ENCODE measurements at regions not wholly inside any gene's neighbourhood (a gene's known extent, or its start where the extent isn't known, plus 50 kb on each side); places are given as distances from the start of the nearest gene placed in this dataset.

DNA sequence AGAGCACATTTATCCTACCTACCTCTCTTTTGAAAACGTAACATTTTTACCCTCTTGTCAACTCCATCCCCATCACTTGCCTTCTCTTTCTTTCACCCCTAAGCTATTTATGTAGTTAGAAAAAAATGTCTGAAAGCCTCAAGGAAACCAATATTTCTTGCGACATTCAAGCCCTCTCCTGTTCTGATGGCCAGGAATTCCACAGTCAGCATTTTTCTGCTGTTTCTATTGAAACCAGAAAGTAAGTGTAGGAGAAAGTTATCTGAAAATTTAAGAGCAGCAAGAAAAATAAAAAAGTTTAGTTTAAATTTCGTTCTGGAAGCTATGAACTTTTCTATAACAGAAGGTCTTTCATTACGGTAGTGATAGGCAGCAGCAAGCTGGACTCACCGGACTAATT, 247.6 kb upstream of the PBX1 start:
- no peak for DNase-seq (ENCODE audit: extremely low spot score)
- Histone ChIP-seq H3K4me3 (no peak overlapping the region), H3K27ac (replicated peaks in 1 of 4) (no peak overlapping the region), H3K27me3 (no peaks in the 10 kb centered on the region), H3K9me3 (no peaks in the 10 kb centered on the region), H3K4me1 (peaks cover 0 to 31% (median 24%) of the 10 kb centered on the region in 4 donors), H3K36me3 (no peaks in the 10 kb centered on the region)
- intact Hi-C loops (cut with DNase I) = no loop called here
- TF ChIP-seq, protein P1, sequence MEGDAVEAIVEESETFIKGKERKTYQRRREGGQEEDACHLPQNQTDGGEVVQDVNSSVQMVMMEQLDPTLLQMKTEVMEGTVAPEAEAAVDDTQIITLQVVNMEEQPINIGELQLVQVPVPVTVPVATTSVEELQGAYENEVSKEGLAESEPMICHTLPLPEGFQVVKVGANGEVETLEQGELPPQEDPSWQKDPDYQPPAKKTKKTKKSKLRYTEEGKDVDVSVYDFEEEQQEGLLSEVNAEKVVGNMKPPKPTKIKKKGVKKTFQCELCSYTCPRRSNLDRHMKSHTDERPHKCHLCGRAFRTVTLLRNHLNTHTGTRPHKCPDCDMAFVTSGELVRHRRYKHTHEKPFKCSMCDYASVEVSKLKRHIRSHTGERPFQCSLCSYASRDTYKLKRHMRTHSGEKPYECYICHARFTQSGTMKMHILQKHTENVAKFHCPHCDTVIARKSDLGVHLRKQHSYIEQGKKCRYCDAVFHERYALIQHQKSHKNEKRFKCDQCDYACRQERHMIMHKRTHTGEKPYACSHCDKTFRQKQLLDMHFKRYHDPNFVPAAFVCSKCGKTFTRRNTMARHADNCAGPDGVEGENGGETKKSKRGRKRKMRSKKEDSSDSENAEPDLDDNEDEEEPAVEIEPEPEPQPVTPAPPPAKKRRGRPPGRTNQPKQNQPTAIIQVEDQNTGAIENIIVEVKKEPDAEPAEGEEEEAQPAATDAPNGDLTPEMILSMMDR (IDR thresholded peaks at IDR 0.05) = no peak
- TF ChIP-seq EP300 (IDR thresholded peaks at IDR 0.05) = no peak
- no peak for TF ChIP-seq POLR2AphosphoS5 (IDR thresholded peaks at IDR 0.05)
- TF ChIP-seq POLR2A (IDR thresholded peaks at IDR 0.05; ENCODE audit: low read depth) = no peak
- 63% methylated on average over 5 of the region's 5 CpGs for WGBS

DNA sequence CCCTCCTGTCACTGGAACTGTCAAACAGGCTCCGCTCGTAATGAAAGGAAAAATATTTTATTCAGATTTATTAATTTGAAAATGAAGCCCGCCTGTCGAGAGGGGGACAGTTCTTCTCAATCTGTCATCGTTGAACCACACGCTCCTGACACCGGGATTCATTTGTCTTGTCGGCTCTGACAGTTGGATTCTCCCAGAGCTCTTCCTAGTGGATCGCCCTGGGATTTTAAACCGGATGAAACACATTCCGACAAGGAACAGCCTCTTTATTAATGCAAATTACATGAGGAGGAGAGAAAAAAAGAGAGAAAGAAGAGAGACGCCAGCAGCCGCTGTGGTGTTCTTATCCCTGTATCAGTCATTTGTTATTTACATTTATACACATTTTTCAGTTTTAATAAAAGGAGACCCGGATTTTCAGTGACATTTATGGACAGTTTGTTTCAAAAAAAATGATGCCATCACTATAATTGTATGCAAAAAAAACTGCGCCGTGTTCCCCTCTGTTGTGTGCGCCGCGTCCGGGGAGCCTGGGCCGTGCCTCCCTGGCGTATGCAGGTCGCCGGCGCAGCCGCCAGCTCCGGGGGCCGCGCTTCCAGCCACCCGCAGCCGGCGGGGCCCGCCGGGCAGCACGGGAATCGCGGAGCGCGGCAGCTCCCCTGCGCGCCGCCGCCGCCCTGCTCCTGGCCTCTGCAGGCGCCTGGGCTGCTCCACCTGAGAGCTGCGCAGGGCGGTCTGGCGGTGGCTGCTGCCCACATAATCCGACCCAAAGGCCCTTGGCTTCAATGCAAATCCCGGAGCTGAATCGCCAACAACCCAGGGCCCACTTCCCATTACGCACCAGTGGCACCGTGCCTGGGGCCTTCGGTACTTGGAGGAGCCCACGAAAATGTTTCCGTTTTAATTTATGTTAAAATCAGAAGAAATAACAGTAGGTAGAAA, 237.9 kb upstream of the PBX1 start:
- no peak for DNase-seq (ENCODE audit: extremely low spot score)
- intact Hi-C loops (cut with DNase I) = loop anchor here (10.0 kb wide), 1 partner anchor 294 kb away; no protein-coding TSS in a partner anchor
- Histone ChIP-seq H3K27me3 (no peaks in the 10 kb centered on the region), H3K4me3 (peak overlapping the region; percentile 46 to 64 (median 58)), H3K4me1 (peaks cover 0 to 21% (median 13%) of the 10 kb centered on the region in 4 donors), H3K36me3 (no peaks in the 10 kb centered on the region), H3K27ac (replicated peaks in 1 of 4) (peak overlapping the region; percentile 68 to 78 (median 74)), H3K9me3 (no peaks in the 10 kb centered on the region)
- WGBS = 5% methylated on average over 34 of the region's 56 CpGs
- TF ChIP-seq, protein P1 (IDR thresholded peaks at IDR 0.05) = no peak
- TF ChIP-seq EP300 (IDR thresholded peaks at IDR 0.05) (no peak), POLR2A (IDR thresholded peaks at IDR 0.05; ENCODE audit: low read depth) (no peak), POLR2AphosphoS5 (IDR thresholded peaks at IDR 0.05) (no peak)

DNA sequence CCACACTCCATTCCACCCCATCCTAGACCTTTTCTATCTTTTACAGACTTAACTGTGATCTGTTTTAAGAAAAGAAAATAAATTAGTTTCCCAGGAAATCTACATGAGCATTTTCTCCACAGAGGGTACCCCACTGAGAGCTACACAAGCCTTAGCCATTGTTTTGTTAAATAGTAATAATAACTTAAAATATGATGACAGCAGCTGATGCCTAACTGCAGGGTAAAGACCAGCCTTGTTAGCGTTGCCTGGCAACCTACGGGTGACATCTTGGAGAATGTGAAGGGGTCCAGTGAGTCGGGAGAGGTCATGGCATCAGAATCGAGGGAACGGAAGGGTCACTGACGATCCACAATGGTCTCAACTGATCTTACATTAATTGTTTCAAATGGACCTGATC, 233.2 kb upstream of the PBX1 start:
- H3K4me1 ChIP-seq = peaks cover 0 to 15% (median 9%) of the 10 kb centered on the region in 4 donors
- WGBS = 87% methylated on average over 6 of the region's 6 CpGs
- intact Hi-C loops (cut with DNase I) = loop anchor here (10.0 kb wide), 1 partner anchor 289 kb away; no protein-coding TSS in a partner anchor
- no peak overlapping the region for H3K27ac ChIP-seq (replicated peaks in 1 of 4)
- DNase-seq (ENCODE audit: extremely low spot score) = no peak
- H3K27me3 ChIP-seq = no peaks in the 10 kb centered on the region
- no peaks in the 10 kb centered on the region for H3K9me3 ChIP-seq
- H3K36me3 ChIP-seq = no peaks in the 10 kb centered on the region
- TF ChIP-seq, protein P1 (IDR thresholded peaks at IDR 0.05) = no peak
- TF ChIP-seq POLR2AphosphoS5 (IDR thresholded peaks at IDR 0.05) (no peak), POLR2A (IDR thresholded peaks at IDR 0.05; ENCODE audit: low read depth) (no peak), EP300 (IDR thresholded peaks at IDR 0.05) (no peak)
- H3K4me3 ChIP-seq = no peak overlapping the region

DNA sequence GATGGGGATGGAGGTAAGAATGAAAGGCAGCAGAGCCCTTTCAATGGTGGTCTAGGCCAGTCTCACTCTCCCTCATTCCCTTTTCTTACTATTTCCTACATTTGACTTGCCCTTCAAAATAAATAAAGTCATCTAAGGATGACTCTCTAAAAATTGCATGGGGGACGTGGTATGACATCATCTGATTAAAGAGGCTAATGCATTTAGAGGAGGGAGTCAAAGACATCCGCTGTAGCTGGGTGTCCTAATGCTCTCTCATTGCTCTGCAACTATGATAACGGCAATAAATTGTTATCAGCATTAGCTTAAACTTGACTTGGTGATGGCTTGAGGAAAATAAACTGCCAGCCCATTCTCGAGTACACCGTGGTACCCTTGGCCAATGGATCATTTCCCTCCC, 225.6 kb upstream of the PBX1 start:
- H3K9me3 ChIP-seq = no peaks in the 10 kb centered on the region
- H3K4me1 ChIP-seq = peaks cover 0 to 16% (median 7%) of the 10 kb centered on the region in 4 donors
- no peaks in the 10 kb centered on the region for H3K36me3 ChIP-seq
- intact Hi-C loops (cut with DNase I) = no loop called here
- no peak for TF ChIP-seq EP300 (IDR thresholded peaks at IDR 0.05)
- TF ChIP-seq, protein P1 (IDR thresholded peaks at IDR 0.05) = no peak
- H3K4me3 ChIP-seq = no peak overlapping the region
- no peak overlapping the region for H3K27ac ChIP-seq (replicated peaks in 1 of 4)
- WGBS = 85% methylated on average over 5 of the region's 5 CpGs
- DNase-seq (ENCODE audit: extremely low spot score) = no peak
- H3K27me3 ChIP-seq = no peaks in the 10 kb centered on the region
